Smooth muscle cell (in vitro differentiated cells): ENCODE measurements at regions not wholly inside any gene's neighbourhood (a gene's known extent, or its start where the extent isn't known, plus 50 kb on each side); places are given as distances from the start of the nearest gene placed in this dataset.
A peak's percentile ranks its signal among the peaks of the same experiment; 100 is the strongest.

Experiments used
- DNase-seq: peaks from one replicate; lab custom pipeline; 2025; ENCODE audit not compliant: unreplicated experiment; lab: John Stamatoyannopoulos, UW
- H2AFZ ChIP-seq: fragments of 200-600 bp; sonication (generic); 2 replicates; pipeline ENCODE4 v1.6.0; 2016; ENCODE audit warnings: antibody characterized with exemption, low read depth, mild to moderate bottlenecking
- H3F3A ChIP-seq: fragments of 200-600 bp; sonication (generic); 2 replicates; pipeline ENCODE4 v1.6.0; 2017; ENCODE audit warnings: antibody characterized with exemption, low read depth
- H3K27ac ChIP-seq: fragments of 200-600 bp; sonication (generic); 2 replicates; pipeline ENCODE4 v1.5.1; 2016; ENCODE audit warnings: low read depth, mild to moderate bottlenecking
- H3K27me3 ChIP-seq: fragments of 200-600 bp; sonication (generic); 2 replicates; pipeline ENCODE4 v1.6.1; 2016; ENCODE audit warnings: low read depth, mild to moderate bottlenecking
- H3K36me3 ChIP-seq: fragments of 200-600 bp; sonication (generic); 2 replicates; pipeline ENCODE4 v1.5.1; 2016; ENCODE audit warnings: low read depth
- H3K4me1 ChIP-seq: fragments of 200-600 bp; sonication (generic); 2 replicates; pipeline ENCODE4 v1.5.1; 2016; ENCODE audit warnings: low read depth
- H3K4me2 ChIP-seq: fragments of 200-600 bp; sonication (generic); 2 replicates; pipeline ENCODE4 v1.6.0; 2016; ENCODE audit warnings: mild to moderate bottlenecking
- H3K4me3 ChIP-seq: fragments of 200-600 bp; sonication (generic); 2 replicates; pipeline ENCODE4 v1.5.1; 2016; ENCODE audit warnings: mild to moderate bottlenecking
- H3K79me2 ChIP-seq: fragments of 200-600 bp; sonication (generic); 2 replicates; pipeline ENCODE4 v1.6.0; 2016; ENCODE audit warnings: low read depth, mild to moderate bottlenecking
- H3K9ac ChIP-seq: fragments of 200-600 bp; sonication (generic); 2 replicates; pipeline ENCODE4 v1.6.0; 2016; ENCODE audit warnings: low read depth
- H3K9me3 ChIP-seq: fragments of 200-600 bp; sonication (generic); replicated peaks from 2 replicates; pipeline ENCODE4 v1.5.1; 2016; ENCODE audit warnings: low read depth
- H4K20me1 ChIP-seq: fragments of 200-600 bp; sonication (generic); 2 replicates; pipeline ENCODE4 v1.6.0; 2016; ENCODE audit warnings: low read depth
- WGBS: methylation state at CpG from one replicate; pipeline ENCODE4 v1.1.7; 2016; ENCODE audit warnings: low lambda C conversion rate; 5-methylcytosine and 5-hydroxymethylcytosine counted together
- TF ChIP-seq, protein P1 (sequence below): fragments of 200-600 bp; sonication (generic); IDR thresholded peaks from 2 replicates; pipeline ENCODE4 v1.5.1; 2017; ENCODE audit warnings: borderline replicate concordance, mild to moderate bottlenecking, antibody characterized with exemption; ENCODE audit not compliant: insufficient read depth, poor library complexity, severe bottlenecking

DNA sequence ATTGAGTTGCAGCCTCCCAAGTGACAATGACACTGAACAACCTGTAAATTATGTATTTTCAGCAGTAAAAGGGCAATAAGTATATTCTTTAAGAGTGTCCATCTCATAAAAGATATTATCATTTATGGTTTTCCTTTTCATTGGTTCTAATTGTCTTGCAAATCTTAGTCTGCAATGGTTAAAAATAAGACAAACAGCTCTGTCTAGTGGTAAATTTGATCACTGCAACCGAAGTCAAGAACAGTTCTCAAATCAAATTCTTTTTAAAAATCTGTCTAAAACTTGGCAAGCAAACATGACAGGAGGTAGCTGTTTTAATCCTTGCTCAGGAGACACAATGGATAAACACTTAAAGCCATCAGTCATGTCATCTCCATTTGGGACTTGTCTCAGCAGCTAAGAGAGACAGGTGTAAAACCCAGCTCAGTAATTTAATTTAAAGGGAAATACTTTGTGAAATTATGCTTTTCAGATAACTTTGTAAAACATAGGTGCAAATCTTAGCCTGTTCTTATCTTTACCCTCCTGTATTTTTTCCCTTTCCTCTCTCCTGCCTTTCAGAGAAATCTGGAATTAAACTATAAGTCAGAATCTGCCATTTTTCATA lies 150.3 kb upstream of the ARHGEF26 start:
- DNase-seq = no peak

DNA sequence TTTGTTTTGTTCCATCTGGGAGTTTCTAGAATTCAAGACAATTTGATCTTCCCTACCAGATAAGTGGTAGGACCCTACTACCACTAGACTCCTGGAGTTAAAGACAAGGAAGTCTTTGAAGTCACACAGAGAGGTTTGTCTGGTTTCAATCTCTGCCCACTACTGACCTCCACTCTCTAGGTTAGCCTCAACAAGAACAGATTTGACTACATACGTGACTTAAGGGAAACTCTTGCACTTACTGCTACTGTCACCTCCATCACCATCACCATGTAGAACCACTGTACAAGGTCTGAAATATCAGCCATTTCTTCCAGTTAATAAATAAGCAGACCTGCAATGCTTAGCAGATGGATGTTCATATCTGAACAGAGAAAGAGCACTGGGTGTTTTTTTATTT lies 148.3 kb upstream of the ARHGEF26 start:
- no peak for DNase-seq
- H3K9ac ChIP-seq = no peak overlapping the region
- WGBS = 57% methylated on average over 1 of the region's 1 CpG

More for the DNA sequence above, 150.3 kb upstream of the ARHGEF26 start:
- Histone ChIP-seq H2AFZ (no peak overlapping the region), H3K79me2 (no peaks in the 10 kb centered on the region), H3K4me1 (no peaks in the 10 kb centered on the region), H3K9ac (no peak overlapping the region), H3K27me3 (no peaks in the 10 kb centered on the region), H3K36me3 (no peaks in the 10 kb centered on the region), H3F3A (no peaks in the 10 kb centered on the region), H4K20me1 (no peaks in the 10 kb centered on the region), H3K4me2 (no peak overlapping the region), H3K9me3 (no peaks in the 10 kb centered on the region), H3K27ac (no peak overlapping the region), H3K4me3 (no peak overlapping the region)
- WGBS = 63% methylated on average over 1 of the region's 1 CpG
- TF ChIP-seq, protein P1, sequence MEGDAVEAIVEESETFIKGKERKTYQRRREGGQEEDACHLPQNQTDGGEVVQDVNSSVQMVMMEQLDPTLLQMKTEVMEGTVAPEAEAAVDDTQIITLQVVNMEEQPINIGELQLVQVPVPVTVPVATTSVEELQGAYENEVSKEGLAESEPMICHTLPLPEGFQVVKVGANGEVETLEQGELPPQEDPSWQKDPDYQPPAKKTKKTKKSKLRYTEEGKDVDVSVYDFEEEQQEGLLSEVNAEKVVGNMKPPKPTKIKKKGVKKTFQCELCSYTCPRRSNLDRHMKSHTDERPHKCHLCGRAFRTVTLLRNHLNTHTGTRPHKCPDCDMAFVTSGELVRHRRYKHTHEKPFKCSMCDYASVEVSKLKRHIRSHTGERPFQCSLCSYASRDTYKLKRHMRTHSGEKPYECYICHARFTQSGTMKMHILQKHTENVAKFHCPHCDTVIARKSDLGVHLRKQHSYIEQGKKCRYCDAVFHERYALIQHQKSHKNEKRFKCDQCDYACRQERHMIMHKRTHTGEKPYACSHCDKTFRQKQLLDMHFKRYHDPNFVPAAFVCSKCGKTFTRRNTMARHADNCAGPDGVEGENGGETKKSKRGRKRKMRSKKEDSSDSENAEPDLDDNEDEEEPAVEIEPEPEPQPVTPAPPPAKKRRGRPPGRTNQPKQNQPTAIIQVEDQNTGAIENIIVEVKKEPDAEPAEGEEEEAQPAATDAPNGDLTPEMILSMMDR = peak; percentile 47

DNA sequence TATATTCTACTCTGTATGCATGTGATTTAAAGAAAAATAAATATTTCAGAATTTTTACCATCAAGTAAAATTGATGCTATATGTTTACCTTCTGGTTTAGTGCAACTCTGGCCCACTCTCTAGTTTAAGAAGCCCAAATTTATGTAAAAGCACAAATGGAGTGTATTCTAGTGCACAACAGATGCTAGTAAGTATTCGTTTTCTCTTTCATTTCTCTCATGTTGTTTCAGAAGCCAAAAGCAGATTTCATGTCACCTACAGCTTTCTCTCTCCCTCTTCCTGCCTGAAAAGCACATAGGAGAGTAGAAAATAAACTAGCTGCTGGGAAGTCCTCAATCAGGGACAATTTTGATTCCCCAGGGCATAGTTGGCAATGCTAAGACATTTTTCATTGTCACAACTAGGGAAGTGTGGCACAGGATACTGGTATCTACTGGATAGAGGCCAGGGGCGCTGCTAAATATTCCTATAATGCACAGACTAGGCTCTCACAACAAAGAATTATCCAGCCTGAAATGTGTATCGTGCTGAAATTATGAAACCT lies 147.4 kb upstream of the ARHGEF26 start:
- WGBS = 90% methylated on average over 3 of the region's 3 CpGs
- DNase-seq = no peak
- Histone ChIP-seq H2AFZ (no peak overlapping the region), H3F3A (no peaks in the 10 kb centered on the region), H3K4me1 (no peaks in the 10 kb centered on the region), H3K4me2 (no peak overlapping the region), H3K36me3 (no peaks in the 10 kb centered on the region), H3K27me3 (no peaks in the 10 kb centered on the region), H3K9me3 (no peaks in the 10 kb centered on the region), H3K9ac (no peak overlapping the region), H4K20me1 (no peaks in the 10 kb centered on the region), H3K79me2 (no peaks in the 10 kb centered on the region), H3K4me3 (no peak overlapping the region), H3K27ac (no peak overlapping the region)
- TF ChIP-seq, protein P1 = no peak

More for the DNA sequence above, 148.3 kb upstream of the ARHGEF26 start:
- H3K4me1 ChIP-seq = no peaks in the 10 kb centered on the region
- H3K36me3 ChIP-seq = no peaks in the 10 kb centered on the region
- no peak overlapping the region for H3K27ac ChIP-seq
- H4K20me1 ChIP-seq = no peaks in the 10 kb centered on the region
- H3K79me2 ChIP-seq = no peaks in the 10 kb centered on the region
- no peak overlapping the region for H3K4me3 ChIP-seq
- no peaks in the 10 kb centered on the region for H3K27me3 ChIP-seq
- no peaks in the 10 kb centered on the region for H3K9me3 ChIP-seq
- no peak overlapping the region for H2AFZ ChIP-seq
- H3F3A ChIP-seq = no peaks in the 10 kb centered on the region
- TF ChIP-seq, protein P1 = no peak
- H3K4me2 ChIP-seq = no peak overlapping the region

DNA sequence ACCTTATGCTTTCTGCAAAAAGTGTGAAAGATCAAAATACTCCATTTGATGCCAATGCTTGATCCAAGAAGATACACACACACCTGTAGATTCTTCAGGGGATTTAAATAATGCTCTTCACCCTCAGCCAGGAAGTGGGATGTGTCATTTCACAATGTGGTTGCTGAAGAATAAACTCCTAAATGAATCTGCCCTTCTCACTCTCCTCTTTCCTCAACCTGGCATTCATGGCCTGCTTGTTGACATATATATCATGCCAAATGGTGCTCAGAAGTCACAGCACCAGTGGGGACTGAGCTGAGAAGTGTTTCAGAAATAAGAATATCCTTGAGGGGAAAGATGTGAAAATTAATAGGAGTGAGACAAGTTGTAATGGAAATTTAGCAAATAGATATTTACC lies 146.6 kb upstream of the ARHGEF26 start:
- H3K4me2 ChIP-seq = no peak overlapping the region
- H3K4me3 ChIP-seq = no peak overlapping the region
- H3K9me3 ChIP-seq = no peaks in the 10 kb centered on the region
- no peaks in the 10 kb centered on the region for H3K36me3 ChIP-seq
- H3K4me1 ChIP-seq = no peaks in the 10 kb centered on the region
- no peaks in the 10 kb centered on the region for H3K79me2 ChIP-seq
- TF ChIP-seq, protein P1 = no peak
- no peaks in the 10 kb centered on the region for H3F3A ChIP-seq
- no peaks in the 10 kb centered on the region for H4K20me1 ChIP-seq
- DNase-seq = no peak
- no peaks in the 10 kb centered on the region for H3K27me3 ChIP-seq
- H3K9ac ChIP-seq = no peak overlapping the region
- no peak overlapping the region for H2AFZ ChIP-seq
- H3K27ac ChIP-seq = no peak overlapping the region
